ENCODE measurements at regions not wholly inside any gene's neighbourhood (a gene's known extent, or its start where the extent isn't known, plus 50 kb on each side); places are given as distances from the start of the nearest gene placed in this dataset.

DNA sequence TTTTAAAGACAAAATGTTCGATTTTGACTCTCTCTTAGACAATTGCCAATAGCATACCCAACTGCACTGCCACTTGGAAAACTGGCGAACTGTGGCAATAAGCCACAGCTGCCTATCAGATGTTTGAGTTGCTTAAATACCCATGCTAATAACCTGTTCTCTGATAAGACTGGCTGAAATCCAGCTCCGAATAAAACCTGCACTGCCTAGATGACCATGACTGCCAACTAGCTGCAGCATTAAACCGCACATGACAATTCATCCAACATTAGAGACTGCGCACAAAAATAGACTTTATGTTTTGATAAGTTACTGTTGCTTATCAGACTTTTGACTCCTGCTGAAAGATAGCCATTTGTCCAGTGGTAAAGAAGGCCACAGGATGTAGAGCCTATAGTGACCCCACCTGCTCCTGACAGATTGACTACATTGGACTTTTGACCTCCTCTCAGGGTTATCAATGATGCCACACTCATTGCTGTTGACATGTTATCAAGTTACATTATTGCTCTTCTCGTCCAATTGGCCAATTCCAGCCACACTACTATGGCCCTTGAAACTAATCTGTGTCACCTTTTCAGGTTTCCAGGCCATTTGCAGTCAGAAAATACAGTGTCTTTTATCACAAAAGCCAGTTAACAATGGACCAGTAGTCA is 299.0 kb downstream of the HGF start:
- TF ChIP-seq, protein P1, sequence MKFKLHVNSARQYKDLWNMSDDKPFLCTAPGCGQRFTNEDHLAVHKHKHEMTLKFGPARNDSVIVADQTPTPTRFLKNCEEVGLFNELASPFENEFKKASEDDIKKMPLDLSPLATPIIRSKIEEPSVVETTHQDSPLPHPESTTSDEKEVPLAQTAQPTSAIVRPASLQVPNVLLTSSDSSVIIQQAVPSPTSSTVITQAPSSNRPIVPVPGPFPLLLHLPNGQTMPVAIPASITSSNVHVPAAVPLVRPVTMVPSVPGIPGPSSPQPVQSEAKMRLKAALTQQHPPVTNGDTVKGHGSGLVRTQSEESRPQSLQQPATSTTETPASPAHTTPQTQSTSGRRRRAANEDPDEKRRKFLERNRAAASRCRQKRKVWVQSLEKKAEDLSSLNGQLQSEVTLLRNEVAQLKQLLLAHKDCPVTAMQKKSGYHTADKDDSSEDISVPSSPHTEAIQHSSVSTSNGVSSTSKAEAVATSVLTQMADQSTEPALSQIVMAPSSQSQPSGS (IDR thresholded peaks at IDR 0.05; ENCODE audit: low read length): no peak
- TF ChIP-seq CHD2 (IDR thresholded peaks at IDR 0.05; ENCODE audit: low read length): no peak
- TF ChIP-seq, protein P2, sequence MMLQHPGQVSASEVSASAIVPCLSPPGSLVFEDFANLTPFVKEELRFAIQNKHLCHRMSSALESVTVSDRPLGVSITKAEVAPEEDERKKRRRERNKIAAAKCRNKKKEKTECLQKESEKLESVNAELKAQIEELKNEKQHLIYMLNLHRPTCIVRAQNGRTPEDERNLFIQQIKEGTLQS (IDR thresholded peaks at IDR 0.05; ENCODE audit: insufficient read depth, low read depth, low read length): no peak
- TF ChIP-seq, protein P3, sequence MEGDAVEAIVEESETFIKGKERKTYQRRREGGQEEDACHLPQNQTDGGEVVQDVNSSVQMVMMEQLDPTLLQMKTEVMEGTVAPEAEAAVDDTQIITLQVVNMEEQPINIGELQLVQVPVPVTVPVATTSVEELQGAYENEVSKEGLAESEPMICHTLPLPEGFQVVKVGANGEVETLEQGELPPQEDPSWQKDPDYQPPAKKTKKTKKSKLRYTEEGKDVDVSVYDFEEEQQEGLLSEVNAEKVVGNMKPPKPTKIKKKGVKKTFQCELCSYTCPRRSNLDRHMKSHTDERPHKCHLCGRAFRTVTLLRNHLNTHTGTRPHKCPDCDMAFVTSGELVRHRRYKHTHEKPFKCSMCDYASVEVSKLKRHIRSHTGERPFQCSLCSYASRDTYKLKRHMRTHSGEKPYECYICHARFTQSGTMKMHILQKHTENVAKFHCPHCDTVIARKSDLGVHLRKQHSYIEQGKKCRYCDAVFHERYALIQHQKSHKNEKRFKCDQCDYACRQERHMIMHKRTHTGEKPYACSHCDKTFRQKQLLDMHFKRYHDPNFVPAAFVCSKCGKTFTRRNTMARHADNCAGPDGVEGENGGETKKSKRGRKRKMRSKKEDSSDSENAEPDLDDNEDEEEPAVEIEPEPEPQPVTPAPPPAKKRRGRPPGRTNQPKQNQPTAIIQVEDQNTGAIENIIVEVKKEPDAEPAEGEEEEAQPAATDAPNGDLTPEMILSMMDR (IDR thresholded peaks at IDR 0.05; ENCODE audit: control extremely low read depth in 1 of 3, insufficient read depth in 1 of 3, low read depth in 1 of 3, low read length in 3 of 3): no peak
- no peak for TF ChIP-seq EZH2 (IDR thresholded peaks at IDR 0.05; ENCODE audit: low read depth, low read length, severe bottlenecking)
- no peak for TF ChIP-seq POLR2A (IDR thresholded peaks at IDR 0.05; ENCODE audit: control extremely low read depth in 1 of 2, low read depth in 2 of 2, low read length in 2 of 2)
- TF ChIP-seq EP300 (IDR thresholded peaks at IDR 0.05; ENCODE audit: borderline replicate concordance in 1 of 2, low read depth in 2 of 2, low read length in 2 of 2): no peak
- TF ChIP-seq SP1 (IDR thresholded peaks at IDR 0.05; ENCODE audit: low read depth, low read length): no peak
- no peak for TF ChIP-seq ASH2L (IDR thresholded peaks at IDR 0.05; ENCODE audit: low read length)
- TF ChIP-seq TAF1 (IDR thresholded peaks at IDR 0.05; ENCODE audit: low read depth, low read length): no peak
